Activated CD4-positive, alpha-beta T cell treated with anti-CD3 and anti-CD28 coated beads for 36 hours (primary cell): ENCODE measurements at regions not wholly inside any gene's neighbourhood (a gene's known extent, or its start where the extent isn't known, plus 50 kb on each side); places are given as distances from the start of the nearest gene placed in this dataset.

ENCODE experiments used
- ATAC-seq: fragments of 200-7000 bp; cut with Tn5 transposase; one replicate; pipeline ENCODE4 v1.10.0; 2021; ENCODE audit warnings: mild to moderate bottlenecking, moderate library complexity
- CTCF ChIA-PET: fragments of 350-600 bp; sonication (Branson Sonifier 250); formaldehyde crosslinking; loops from one replicate; lab custom pipeline; 2021; ENCODE audit warnings: antibody characterized with exemption; lab: Charles Lee
- POLR2A ChIA-PET: fragments of 350-600 bp; sonication (Branson Sonifier 250); formaldehyde crosslinking; loops from one replicate; lab custom pipeline; 2021; ENCODE audit warnings: antibody characterized with exemption, inconsistent platforms; lab: Charles Lee
- DNase-seq: peaks from one replicate; pipeline ENCODE4 v3.0.0-alpha.2; 2020
- H3K27ac Mint-ChIP-seq: one replicate; pipeline ENCODE4 v1.8.0; 2021; ENCODE audit warnings: mixed read lengths
- H3K27me3 Mint-ChIP-seq: one replicate; pipeline ENCODE4 v1.8.0; 2021; ENCODE audit warnings: mixed read lengths
- H3K36me3 Mint-ChIP-seq: one replicate; pipeline ENCODE4 v1.8.0; 2021; ENCODE audit warnings: low read depth, mixed read lengths
- H3K4me1 Mint-ChIP-seq: one replicate; pipeline ENCODE4 v1.8.0; 2021; ENCODE audit warnings: mixed read lengths
- H3K4me3 Mint-ChIP-seq: one replicate; pipeline ENCODE4 v1.8.0; 2021; ENCODE audit warnings: mild to moderate bottlenecking, moderate library complexity, mixed read lengths
- H3K9me3 Mint-ChIP-seq: one replicate; pipeline ENCODE4 v1.8.0; 2021; ENCODE audit warnings: low read depth, mixed read lengths
- intact Hi-C, 2 experiments: fragments of 100-400 bp; cut with DNase I in 1 of 2; cut with micrococcal nuclease in 1 of 2; formaldehyde crosslinking; loops; one replicate each; pipeline versions ENCODE4 v1.14.2 to v1.15.1; 2022 to 2024; cut with DNase I, micrococcal nuclease

DNA sequence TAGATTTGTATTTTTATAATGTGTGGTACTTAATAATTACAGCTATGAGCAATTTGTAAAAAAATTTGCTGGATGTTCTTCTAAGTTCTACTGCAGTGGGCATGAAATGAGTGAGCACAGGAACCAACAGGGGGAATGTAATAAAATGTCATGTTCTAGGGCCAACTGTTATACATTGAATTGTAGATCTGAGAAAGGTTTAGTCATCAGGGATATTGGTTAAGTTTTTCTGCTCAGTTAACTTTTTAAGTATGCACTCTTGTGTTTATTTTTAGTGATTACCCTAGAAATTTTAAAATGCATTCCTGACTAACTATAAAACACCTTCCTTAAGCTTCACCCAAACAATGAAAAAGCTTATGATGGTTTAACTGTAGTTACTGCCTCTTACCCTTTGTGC, 101.8 kb downstream of the CAND1 start:
- DNase-seq (no peak), ATAC-seq (peak; percentile 47)
- POLR2A ChIA-PET, result no interaction called here
- Mint-ChIP-seq H3K27ac (no peak overlapping the region), H3K27me3 (no peaks in the 10 kb centered on the region), H3K4me1 (no peaks in the 10 kb centered on the region), H3K36me3 (peaks cover 2% of the 10 kb centered on the region), H3K9me3 (peaks cover 5% of the 10 kb centered on the region), H3K4me3 (no peak overlapping the region)
- intact Hi-C loops, result no loop called here
- CTCF ChIA-PET, result interaction anchor here (0.7 to 1.8 kb wide), 5 partner anchors 12 to 572 kb away, joined by 3 to 4 read pairs (median 3); no protein-coding TSS in a partner anchor

DNA sequence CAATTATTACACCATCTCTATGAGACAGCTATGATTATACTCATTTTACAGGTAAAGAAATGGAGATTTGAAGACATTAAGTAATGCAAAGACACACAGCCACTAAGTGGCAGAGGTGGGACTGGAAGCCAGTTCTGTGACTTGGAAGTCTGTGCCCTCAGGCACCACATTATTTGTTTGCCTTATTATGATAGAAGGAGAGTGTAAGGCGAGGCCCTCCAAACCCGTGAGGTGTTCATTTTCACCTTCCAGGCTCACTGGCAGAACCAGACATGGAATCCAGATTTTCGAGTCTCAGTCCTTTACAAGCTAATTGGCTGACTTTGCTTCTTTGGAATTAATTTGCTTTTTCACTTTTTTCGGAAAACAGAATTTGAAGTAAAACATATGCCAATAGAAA, 107.9 kb downstream of the CAND1 start:
- DNase-seq (no peak), ATAC-seq (no peak)
- H3K9me3 Mint-ChIP-seq, result peaks cover 5% of the 10 kb centered on the region
- POLR2A ChIA-PET, result no interaction called here
- CTCF ChIA-PET, result interaction anchor here (0.9 kb wide), 1 partner anchor 326 kb away, joined by 3 read pairs; no protein-coding TSS in a partner anchor
- H3K4me1 Mint-ChIP-seq, result peaks cover under 1% of the 10 kb centered on the region
- H3K4me3 Mint-ChIP-seq, result no peak overlapping the region
- intact Hi-C loops, result no loop called here
- peaks cover 2% of the 10 kb centered on the region for H3K36me3 Mint-ChIP-seq
- H3K27ac Mint-ChIP-seq, result no peak overlapping the region
- H3K27me3 Mint-ChIP-seq, result peaks cover 2% of the 10 kb centered on the region

DNA sequence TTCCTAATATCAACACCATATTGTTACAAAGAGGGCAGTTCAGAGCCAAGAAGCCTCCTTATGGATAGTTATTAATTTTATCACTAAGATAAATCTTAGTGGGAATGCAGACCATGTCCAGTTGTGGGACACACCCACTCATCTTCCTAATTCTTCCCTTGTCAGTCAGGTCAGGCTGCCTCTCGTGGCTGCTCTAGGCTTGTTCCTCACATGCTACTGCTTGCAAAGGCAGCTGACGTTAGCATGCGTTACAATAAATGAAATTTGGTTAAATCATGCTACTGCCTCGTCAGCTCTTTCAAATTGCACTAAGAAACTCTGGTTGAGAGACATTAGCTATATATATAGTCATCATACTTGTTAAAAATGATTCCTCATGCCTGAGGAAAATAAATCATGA, 108.4 kb downstream of the CAND1 start:
- peaks cover 4% of the 10 kb centered on the region for H3K4me1 Mint-ChIP-seq
- ChIA-PET POLR2A (no interaction called here), CTCF (interaction anchor here (0.9 kb wide), 1 partner anchor 325 kb away, joined by 3 read pairs; no protein-coding TSS in a partner anchor)
- no peak for DNase-seq
- no peak overlapping the region for H3K27ac Mint-ChIP-seq
- H3K9me3 Mint-ChIP-seq, result peaks cover 3% of the 10 kb centered on the region
- H3K36me3 Mint-ChIP-seq, result peaks cover 2% of the 10 kb centered on the region
- ATAC-seq, result no peak
- intact Hi-C loops, result no loop called here
- H3K27me3 Mint-ChIP-seq, result peaks cover 2% of the 10 kb centered on the region
- no peak overlapping the region for H3K4me3 Mint-ChIP-seq

DNA sequence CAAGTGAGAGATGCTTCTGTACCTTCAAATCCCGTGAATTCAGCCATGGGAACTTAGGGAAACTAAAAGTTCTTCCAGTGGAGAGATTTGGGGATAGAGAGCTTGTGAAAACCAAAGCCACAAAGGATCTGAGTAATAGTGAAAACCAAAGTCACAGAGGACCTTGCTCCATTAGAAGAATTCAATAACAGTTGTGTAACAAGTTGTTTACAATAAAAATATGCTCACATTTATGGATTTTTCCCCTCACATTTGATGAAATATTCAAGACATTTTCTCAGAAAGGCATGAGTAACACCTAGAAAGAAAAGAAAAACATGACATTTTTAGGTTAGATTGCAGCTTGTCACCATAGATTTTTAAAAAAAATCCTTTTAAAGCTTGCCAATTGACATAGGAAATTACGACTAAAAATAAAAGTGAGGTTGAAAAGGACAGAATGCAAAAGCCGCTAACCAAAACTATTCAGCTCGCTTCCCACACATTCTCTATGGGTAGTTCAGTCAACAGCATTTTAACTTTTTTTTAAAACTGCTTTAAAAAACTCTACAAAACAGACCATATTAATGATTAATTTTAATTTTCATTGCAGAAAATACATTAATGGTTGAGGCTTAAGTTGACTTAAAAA, 113.2 kb downstream of the CAND1 start:
- Mint-ChIP-seq H3K27me3 (peaks cover 2% of the 10 kb centered on the region), H3K4me1 (peaks cover 4% of the 10 kb centered on the region), H3K9me3 (no peaks in the 10 kb centered on the region), H3K36me3 (no peaks in the 10 kb centered on the region), H3K27ac (no peak overlapping the region), H3K4me3 (no peak overlapping the region)
- ChIA-PET CTCF (interaction anchor here (0.7 kb wide), 2 partner anchors 37 to 48 kb away, joined by 4 to 5 read pairs; no protein-coding TSS in a partner anchor), POLR2A (no interaction called here)
- DNase-seq, result no peak
- intact Hi-C loops, result no loop called here
- no peak for ATAC-seq

DNA sequence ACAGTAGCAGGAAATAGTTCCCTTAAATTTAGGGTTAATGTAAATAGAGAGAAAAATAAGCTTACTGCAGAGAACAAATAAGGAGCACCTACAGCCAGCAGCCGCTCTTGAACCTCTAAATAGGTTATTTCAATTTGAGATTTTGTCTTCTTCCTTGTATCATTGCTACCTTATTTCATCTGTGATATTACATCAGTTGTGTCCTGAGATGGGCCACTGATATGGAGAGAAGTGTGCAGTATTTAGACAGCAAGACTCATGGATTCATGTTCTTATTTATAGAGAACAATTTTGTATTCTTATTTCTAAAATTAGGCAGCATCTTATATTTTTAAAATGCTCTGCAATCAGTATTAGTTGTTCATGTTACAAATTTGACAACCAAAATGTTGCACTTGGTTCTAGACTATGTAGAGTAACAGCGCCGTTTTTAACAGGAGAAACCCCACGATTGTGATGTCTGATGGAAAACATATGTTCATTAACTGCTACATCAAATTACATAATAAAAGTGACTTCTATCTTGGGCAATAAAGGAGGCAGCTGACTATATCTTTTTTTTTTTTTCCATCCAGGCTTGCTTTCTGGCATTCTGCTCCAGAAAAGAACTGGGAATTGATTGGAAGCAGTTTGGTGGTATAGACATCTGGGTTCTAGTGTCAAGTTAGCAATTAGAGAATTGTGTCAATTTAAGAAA, 117.9 kb downstream of the CAND1 start:
- ChIA-PET POLR2A (no interaction called here), CTCF (no interaction called here)
- Mint-ChIP-seq H3K27ac (no peak overlapping the region), H3K4me3 (no peak overlapping the region), H3K27me3 (no peaks in the 10 kb centered on the region), H3K4me1 (peaks cover 4% of the 10 kb centered on the region), H3K36me3 (no peaks in the 10 kb centered on the region), H3K9me3 (no peaks in the 10 kb centered on the region)
- ATAC-seq (no peak), DNase-seq (no peak)
- intact Hi-C loops, result no loop called here

DNA sequence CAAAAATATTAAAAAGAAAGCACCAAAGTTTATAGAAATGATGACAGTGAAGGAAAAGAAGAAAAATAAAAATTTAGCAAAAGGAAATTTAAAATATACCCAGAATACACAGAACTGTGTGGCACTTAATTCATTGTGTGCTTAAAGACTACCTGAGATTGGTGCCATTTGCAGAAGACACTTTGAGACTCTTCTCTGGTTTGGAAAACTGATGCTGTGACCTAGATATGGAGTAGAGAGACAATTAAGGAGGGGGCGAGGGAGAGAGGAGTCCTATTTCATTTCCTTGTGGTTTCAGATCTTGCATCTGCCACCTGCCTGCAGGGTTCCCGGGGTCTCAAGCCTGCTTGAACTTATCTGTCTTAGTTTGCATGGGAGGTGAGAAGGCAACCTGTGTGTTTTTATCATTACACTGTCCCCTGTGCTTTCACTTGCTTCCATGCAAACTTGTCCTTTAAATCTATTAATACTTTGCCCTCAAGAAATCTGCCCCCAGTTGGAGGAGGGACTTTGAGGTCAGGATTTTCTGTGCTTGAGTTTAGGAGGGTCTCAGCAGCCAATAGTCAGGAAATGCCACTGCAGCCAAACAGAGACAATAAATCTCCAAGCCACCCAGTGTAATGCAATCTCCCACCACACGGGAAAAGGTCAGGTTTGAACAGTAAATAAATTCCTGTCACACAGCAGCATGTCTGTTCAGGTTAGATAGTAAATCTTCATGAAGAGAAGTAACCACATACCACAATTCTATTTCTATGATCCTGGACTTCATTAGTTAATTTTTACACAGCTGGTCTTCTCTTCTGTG, 119.4 kb downstream of the CAND1 start:
- Mint-ChIP-seq H3K27ac (no peak overlapping the region), H3K9me3 (no peaks in the 10 kb centered on the region), H3K4me1 (no peaks in the 10 kb centered on the region), H3K27me3 (no peaks in the 10 kb centered on the region), H3K4me3 (no peak overlapping the region), H3K36me3 (no peaks in the 10 kb centered on the region)
- ATAC-seq (no peak), DNase-seq (no peak)
- POLR2A ChIA-PET, result no interaction called here
- CTCF ChIA-PET, result interaction anchor here (0.9 kb wide), 2 partner anchors 10 to 576 kb away, joined by 3 to 4 read pairs; no protein-coding TSS in a partner anchor
- intact Hi-C loops, result no loop called here

DNA sequence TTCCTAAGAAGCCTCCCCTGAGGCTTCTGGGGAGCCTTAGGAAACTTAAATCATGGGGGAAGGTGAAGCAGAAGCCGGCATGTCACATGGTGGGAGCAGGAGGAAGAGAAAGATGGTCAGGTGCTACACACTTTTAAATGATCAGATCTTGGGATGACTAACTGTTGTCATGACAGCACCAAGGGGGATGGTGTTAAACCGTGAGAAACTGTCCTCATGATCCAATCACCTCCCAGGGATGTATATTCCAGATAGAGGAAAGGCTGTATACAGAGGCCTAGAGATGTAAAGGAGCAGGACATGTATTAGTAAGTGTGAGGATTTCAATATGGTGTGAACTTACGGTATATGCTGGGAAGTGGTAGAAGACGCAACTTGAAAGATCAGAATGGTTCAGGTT, 121.1 kb downstream of the CAND1 start:
- DNase-seq, result no peak
- Mint-ChIP-seq H3K4me3 (no peak overlapping the region), H3K27me3 (no peaks in the 10 kb centered on the region), H3K36me3 (no peaks in the 10 kb centered on the region), H3K4me1 (no peaks in the 10 kb centered on the region), H3K9me3 (no peaks in the 10 kb centered on the region), H3K27ac (no peak overlapping the region)
- ChIA-PET CTCF (no interaction called here), POLR2A (no interaction called here)
- intact Hi-C loops, result no loop called here
- no peak for ATAC-seq

DNA sequence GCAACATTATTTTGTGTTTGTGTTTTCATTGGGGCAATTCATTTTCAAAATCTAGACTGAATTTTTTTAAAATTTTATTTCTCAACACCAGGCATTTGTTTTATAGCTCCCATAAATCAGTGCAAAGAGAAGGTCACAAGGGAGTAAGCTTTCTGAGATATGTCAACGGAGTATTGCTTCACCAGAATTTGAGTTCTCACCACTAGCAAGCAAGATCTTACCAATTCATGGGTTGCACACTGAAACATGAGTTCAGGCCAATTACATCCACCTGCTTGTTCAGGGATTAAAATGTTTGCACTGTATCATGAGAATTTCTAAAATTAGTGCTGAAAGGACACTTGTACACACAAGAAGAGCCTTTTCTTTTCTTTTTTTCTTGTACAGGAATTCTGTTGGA, 121.9 kb downstream of the CAND1 start:
- no peak for ATAC-seq
- no peaks in the 10 kb centered on the region for H3K27me3 Mint-ChIP-seq
- no peaks in the 10 kb centered on the region for H3K4me1 Mint-ChIP-seq
- no peak overlapping the region for H3K27ac Mint-ChIP-seq
- CTCF ChIA-PET, result no interaction called here
- H3K36me3 Mint-ChIP-seq, result no peaks in the 10 kb centered on the region
- H3K4me3 Mint-ChIP-seq, result no peak overlapping the region
- no peak for DNase-seq
- intact Hi-C loops, result no loop called here
- no peaks in the 10 kb centered on the region for H3K9me3 Mint-ChIP-seq
- POLR2A ChIA-PET, result no interaction called here

DNA sequence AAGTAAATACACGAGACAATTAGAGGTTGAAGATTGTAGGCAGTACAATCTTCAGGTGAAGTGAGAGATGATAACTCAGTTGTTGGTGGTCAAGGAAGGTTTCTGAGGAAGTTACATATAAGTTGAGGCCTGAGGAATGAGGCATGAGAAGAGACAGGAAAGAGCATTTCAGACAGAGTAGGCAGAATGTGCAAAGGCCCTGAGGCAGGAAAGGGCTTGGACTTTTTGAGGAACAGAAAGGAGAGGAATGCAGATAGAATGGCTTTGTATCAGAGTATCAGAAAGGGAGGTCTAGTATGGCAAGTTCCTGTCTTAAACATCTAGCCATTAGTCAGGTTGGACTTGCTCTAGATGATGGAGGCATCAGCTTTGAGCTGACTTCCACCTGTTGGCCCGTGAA, 122.5 kb downstream of the CAND1 start:
- DNase-seq (no peak), ATAC-seq (no peak)
- no peaks in the 10 kb centered on the region for H3K36me3 Mint-ChIP-seq
- POLR2A ChIA-PET, result no interaction called here
- CTCF ChIA-PET, result interaction anchor here (0.7 kb wide), 1 partner anchor 610 kb away, joined by 3 read pairs; no protein-coding TSS in a partner anchor
- H3K4me3 Mint-ChIP-seq, result no peak overlapping the region
- intact Hi-C loops, result no loop called here
- H3K27me3 Mint-ChIP-seq, result no peaks in the 10 kb centered on the region
- H3K4me1 Mint-ChIP-seq, result no peaks in the 10 kb centered on the region
- H3K9me3 Mint-ChIP-seq, result no peaks in the 10 kb centered on the region
- no peak overlapping the region for H3K27ac Mint-ChIP-seq

DNA sequence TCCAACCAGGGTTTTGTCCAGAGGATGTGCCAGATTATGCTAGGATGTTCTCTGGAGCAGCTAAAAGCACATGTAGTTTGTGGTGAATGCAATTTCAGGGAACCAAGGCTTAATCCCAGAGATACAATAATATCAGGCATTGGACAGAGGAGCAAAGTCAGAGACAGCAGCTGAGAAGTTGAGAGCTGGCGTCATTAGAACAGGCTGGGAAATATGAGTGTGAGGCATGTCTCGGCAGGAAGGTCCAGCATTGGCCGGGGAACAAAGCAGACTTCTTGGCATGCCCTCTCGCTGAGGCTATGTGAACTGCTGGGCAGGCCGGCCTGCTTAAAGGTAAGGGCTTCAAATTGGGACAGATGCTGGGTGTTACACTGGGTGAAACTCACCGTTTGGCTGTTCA, 125.4 kb downstream of the CAND1 start:
- ChIA-PET CTCF (no interaction called here), POLR2A (no interaction called here)
- Mint-ChIP-seq H3K4me3 (no peak overlapping the region), H3K27ac (no peak overlapping the region), H3K27me3 (no peaks in the 10 kb centered on the region), H3K9me3 (no peaks in the 10 kb centered on the region), H3K4me1 (no peaks in the 10 kb centered on the region), H3K36me3 (no peaks in the 10 kb centered on the region)
- no peak for ATAC-seq
- no peak for DNase-seq
- intact Hi-C loops, result no loop called here

DNA sequence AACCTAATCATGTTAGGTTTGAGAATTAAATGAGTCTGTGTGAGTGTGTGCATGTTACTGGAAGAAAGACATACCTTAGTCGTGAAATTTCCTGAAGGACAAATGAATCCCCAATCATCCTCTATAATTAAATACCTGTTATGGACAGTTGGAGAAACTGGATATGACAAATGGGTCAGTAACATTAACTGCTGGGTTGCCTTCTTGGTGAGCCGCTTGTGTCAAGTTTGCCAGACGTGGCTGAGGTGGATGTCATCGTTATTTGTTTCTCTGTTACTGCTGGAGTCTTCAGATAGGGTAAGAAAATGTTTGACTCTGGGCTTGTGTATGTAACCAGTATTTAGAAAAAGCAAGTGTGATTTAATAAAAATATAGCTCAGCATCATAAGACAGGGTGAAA, 131.6 kb downstream of the CAND1 start:
- DNase-seq (no peak), ATAC-seq (no peak)
- Mint-ChIP-seq H3K4me1 (no peaks in the 10 kb centered on the region), H3K36me3 (peaks cover 2% of the 10 kb centered on the region), H3K4me3 (no peak overlapping the region), H3K9me3 (peaks cover 4% of the 10 kb centered on the region), H3K27me3 (no peaks in the 10 kb centered on the region), H3K27ac (no peak overlapping the region)
- POLR2A ChIA-PET, result no interaction called here
- CTCF ChIA-PET, result interaction anchor here (0.9 kb wide), 1 partner anchor 131 kb away, joined by 3 read pairs; no protein-coding TSS in a partner anchor
- intact Hi-C loops, result no loop called here
